ENCODE measurements at regions not wholly inside any gene's neighbourhood (a gene's known extent, or its start where the extent isn't known, plus 50 kb on each side); places are given as distances from the start of the nearest gene placed in this dataset.

DNA sequence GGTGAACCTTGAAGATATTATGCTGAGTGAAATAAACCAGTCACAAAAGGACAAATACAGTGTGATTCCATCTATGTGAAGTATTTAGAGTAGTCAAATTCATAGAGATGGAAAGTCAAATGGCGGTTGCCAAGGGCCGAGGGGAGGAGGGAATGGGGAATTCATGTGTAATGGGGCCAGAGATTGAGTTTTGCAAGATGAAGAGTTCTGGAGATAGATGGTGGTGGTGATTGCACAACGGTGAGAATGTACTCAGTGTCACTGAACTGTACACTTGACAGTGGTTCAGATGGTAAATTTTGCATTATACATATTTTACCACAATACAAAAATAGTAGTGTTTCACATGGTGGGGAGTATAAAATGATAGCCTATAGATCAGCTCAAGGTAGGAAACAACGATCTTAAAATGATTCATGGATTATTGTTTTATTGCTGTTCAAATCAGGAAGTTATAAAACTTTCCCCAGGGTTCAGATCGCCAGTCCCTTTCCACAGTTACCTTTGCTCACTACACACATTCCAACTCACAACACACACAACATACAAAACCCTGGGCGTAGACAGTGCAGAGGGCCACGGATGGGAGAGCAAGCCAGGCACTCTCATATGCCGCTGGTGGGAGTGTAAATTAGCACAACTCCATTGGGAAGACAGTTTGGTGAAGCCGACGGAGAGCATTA is 219.9 kb downstream of the ZIC5 start:
- DNase-seq (ENCODE audit: low read depth in 4 of 6, low spot score in 6 of 6), result no peak
- 82% methylated on average over 7 of the region's 10 CpGs for WGBS (ENCODE audit: insufficient coverage)
- no peaks in the 10 kb centered on the region for H3K9me3 ChIP-seq (ENCODE audit: control insufficient read depth, insufficient read depth, low read length)
- H3K27me3 ChIP-seq (ENCODE audit: control insufficient read depth, insufficient read depth, low read length), result peaks cover 6% of the 10 kb centered on the region
- no peaks in the 10 kb centered on the region for H3K36me3 ChIP-seq (ENCODE audit: control insufficient read depth, insufficient read depth, low read length)
- no peak overlapping the region for H3K4me3 ChIP-seq (ENCODE audit: low read depth, low read length)
- H3K27ac ChIP-seq (ENCODE audit: low read depth, low read length), result no peak overlapping the region
- peaks cover 13% of the 10 kb centered on the region for H3K4me1 ChIP-seq (ENCODE audit: control insufficient read depth, insufficient read depth, low read length)

DNA sequence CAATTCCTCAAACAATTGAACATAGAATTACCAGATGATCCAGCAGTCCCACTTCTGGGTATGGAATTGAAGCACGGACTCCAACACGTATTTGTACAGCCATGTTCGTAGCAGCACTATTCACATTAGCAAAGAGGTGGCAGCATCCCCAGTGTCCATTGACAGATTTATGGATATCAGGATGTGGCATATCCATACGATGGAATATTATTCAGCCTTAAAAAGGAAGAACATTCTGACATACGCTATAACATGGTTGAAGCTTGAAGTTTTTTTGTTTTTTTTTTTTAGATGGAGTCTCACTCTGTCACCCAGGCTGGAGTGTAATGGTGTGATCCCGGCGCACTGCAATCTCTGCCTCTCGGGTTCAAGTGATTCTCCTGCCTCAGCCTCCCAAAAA is 220.6 kb downstream of the ZIC5 start:
- no peaks in the 10 kb centered on the region for H3K9me3 ChIP-seq (ENCODE audit: control insufficient read depth, insufficient read depth, low read length)
- 96% methylated on average over 7 of the region's 8 CpGs for WGBS (ENCODE audit: insufficient coverage)

DNA sequence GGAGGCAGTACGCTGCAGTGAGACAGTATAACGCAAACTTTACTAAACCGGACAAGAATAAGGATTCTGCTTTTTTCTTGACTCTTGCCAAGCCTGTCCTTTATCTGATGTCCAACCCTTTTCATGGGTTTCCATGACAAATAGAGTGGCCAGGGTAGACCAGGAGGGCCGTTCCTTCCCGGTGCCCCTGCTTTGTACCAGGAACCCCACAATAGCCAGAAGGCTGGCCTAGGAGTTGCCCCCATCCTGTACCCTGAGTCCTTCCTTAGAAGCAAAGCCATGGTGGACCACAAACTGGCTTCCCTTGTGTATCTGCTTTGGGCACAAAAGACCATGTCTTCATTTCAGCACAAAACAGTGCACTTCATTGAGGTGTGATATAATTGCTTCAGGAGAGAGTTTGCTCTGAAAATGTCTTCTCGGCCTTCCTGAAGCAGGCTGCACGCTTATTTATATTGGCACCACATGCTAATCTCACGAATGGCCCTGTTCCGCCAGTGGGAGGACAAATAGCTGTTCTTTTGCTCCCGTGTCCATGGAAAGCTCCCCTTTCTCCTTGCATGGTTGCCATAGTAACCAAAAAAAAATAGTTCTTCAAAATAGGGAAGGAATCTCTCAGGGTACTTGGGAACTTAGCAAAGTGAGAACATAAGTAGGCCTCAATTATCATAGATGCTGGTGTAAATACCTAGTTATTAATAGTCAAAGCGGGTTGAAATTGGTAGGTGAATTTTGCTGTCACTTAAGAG is 222.1 kb downstream of the ZIC5 start:
- Histone ChIP-seq H3K27me3 (ENCODE audit: control insufficient read depth, insufficient read depth, low read length) (peaks cover 9% of the 10 kb centered on the region), H3K4me3 (ENCODE audit: low read depth, low read length) (no peak overlapping the region), H3K4me1 (ENCODE audit: control insufficient read depth, insufficient read depth, low read length) (peaks cover 13% of the 10 kb centered on the region), H3K27ac (ENCODE audit: low read depth, low read length) (no peak overlapping the region), H3K36me3 (ENCODE audit: control insufficient read depth, insufficient read depth, low read length) (no peaks in the 10 kb centered on the region), H3K9me3 (ENCODE audit: control insufficient read depth, insufficient read depth, low read length) (no peaks in the 10 kb centered on the region)
- 39% methylated on average over 6 of the region's 11 CpGs for WGBS (ENCODE audit: insufficient coverage)
- DNase-seq (ENCODE audit: low read depth in 4 of 6, low spot score in 6 of 6), result peak in 4 of 6 donors; percentile 35 to 85 (median 55)

More for the DNA sequence above, 220.6 kb downstream of the ZIC5 start:
- DNase-seq (ENCODE audit: low read depth in 4 of 6, low spot score in 6 of 6), result no peak
- H3K27ac ChIP-seq (ENCODE audit: low read depth, low read length), result no peak overlapping the region
- no peaks in the 10 kb centered on the region for H3K36me3 ChIP-seq (ENCODE audit: control insufficient read depth, insufficient read depth, low read length)
- H3K4me1 ChIP-seq (ENCODE audit: control insufficient read depth, insufficient read depth, low read length), result peaks cover 13% of the 10 kb centered on the region
- H3K4me3 ChIP-seq (ENCODE audit: low read depth, low read length), result no peak overlapping the region
- peaks cover 6% of the 10 kb centered on the region for H3K27me3 ChIP-seq (ENCODE audit: control insufficient read depth, insufficient read depth, low read length)

DNA sequence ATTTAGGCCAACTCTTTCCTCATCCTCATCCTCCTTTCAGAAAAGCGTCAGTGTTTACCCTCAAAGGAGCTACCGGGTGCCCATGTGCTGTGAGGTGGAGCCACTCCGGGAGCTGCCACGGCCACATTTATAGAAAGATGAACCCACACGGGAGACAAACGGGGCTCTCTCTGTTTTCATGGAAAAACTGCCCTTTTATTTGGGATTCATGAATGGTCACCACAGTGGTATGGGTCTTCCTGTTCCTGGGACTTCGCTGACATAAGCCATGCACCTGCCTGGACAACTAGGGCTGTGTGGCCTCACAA is 224.2 kb downstream of the ZIC5 start:
- Histone ChIP-seq H3K9me3 (ENCODE audit: control insufficient read depth, insufficient read depth, low read length) (no peaks in the 10 kb centered on the region), H3K4me1 (ENCODE audit: control insufficient read depth, insufficient read depth, low read length) (peaks cover 13% of the 10 kb centered on the region), H3K36me3 (ENCODE audit: control insufficient read depth, insufficient read depth, low read length) (no peaks in the 10 kb centered on the region), H3K27ac (ENCODE audit: low read depth, low read length) (no peak overlapping the region), H3K27me3 (ENCODE audit: control insufficient read depth, insufficient read depth, low read length) (peaks cover 12% of the 10 kb centered on the region), H3K4me3 (ENCODE audit: low read depth, low read length) (no peak overlapping the region)
- DNase-seq (ENCODE audit: low read depth in 4 of 6, low spot score in 6 of 6), result no peak
- WGBS (ENCODE audit: insufficient coverage), result 48% methylated on average over 5 of the region's 7 CpGs

DNA sequence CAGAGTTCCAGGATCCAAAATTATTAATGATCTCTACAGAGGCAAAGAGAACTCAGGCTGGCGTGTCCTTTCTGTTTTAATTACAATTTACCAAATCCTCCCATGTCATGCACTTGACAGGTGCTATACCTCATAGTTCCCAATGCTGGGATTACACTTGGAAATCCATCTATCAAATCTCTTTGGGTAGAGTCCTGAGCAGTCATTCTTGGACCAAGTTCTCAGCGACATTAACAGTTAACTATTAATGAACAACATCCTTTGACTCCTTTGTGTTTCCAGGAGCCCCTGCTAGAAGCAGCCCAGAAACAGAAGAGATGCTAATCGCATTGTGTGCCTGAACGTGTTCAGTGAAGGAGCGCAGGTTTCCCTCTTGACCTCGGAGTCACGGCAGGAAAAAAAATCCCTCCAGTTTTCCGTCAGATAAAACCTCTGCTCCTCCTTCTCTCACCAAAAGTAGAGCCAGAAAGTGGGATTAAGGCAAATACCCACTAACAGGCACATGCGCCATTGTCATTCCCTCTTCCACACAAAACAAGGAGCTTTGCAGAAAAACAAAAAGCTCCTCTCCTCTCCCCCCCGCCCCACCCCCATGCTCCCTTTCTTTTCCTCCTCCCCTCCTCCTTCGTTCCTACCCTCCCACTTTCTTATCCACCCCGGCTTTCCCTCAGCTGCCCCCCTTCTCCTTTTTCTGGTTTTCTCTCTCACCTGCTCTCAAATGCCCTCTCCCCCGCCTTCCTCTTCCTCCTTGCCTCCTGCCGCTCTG is 224.7 kb downstream of the ZIC5 start:
- no peak overlapping the region for H3K27ac ChIP-seq (ENCODE audit: low read depth, low read length)
- H3K4me3 ChIP-seq (ENCODE audit: low read depth, low read length), result no peak overlapping the region

DNA sequence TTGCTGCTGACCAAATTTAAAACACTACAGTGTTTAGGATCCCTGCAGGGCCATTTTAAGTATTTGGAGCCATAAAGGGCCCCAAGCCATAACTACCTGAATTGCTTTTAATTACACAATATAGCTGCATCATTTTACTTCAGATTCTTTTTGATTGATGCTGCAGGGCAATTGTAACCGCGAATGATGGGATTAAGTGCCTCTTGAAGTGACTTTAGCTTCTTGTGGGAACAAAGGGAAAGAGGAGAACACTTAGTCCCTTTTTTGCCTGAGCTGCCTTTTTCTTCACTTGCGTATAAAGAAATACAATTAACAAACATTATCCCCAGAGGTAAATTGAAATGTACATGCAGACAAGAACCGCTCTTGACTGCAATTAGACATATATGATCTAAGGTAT is 228.5 kb downstream of the ZIC5 start:
- H3K4me3 ChIP-seq (ENCODE audit: low read depth, low read length), result no peak overlapping the region

More for the DNA sequence above, 224.7 kb downstream of the ZIC5 start:
- Histone ChIP-seq H3K4me1 (ENCODE audit: control insufficient read depth, insufficient read depth, low read length) (peaks cover 13% of the 10 kb centered on the region), H3K27me3 (ENCODE audit: control insufficient read depth, insufficient read depth, low read length) (peaks cover 12% of the 10 kb centered on the region), H3K9me3 (ENCODE audit: control insufficient read depth, insufficient read depth, low read length) (no peaks in the 10 kb centered on the region), H3K36me3 (ENCODE audit: control insufficient read depth, insufficient read depth, low read length) (no peaks in the 10 kb centered on the region)
- no peak for DNase-seq (ENCODE audit: low read depth in 4 of 6, low spot score in 6 of 6)
- WGBS (ENCODE audit: insufficient coverage), result 24% methylated on average over 8 of the region's 14 CpGs

DNA sequence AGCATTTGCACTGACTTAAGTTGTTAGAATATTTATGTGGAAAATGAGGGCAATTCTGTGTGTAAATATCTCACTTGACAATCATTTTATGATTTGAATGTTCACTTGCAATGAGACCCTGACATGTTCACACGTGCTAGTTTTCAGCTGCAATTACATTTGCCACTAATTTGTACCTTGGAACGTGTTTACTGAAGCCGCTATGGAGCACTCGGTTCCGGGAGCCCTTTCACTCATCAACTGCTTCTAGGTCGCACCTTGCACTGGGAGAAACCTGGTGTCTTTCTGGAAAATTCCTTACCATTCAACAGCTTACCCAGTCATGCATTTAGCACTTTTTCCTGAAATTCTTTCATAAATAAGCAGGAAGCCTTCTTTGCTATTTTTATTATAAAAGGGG is 229.6 kb downstream of the ZIC5 start:
- H3K27ac ChIP-seq (ENCODE audit: low read depth, low read length), result no peak overlapping the region

More for the DNA sequence above, 228.5 kb downstream of the ZIC5 start:
- peak in 1 of 6 donors; percentile 64 for DNase-seq (ENCODE audit: low read depth in 4 of 6, low spot score in 6 of 6)
- WGBS (ENCODE audit: insufficient coverage), result no CpG with 5 or more reads among the region's 4 CpGs
- Histone ChIP-seq H3K4me1 (ENCODE audit: control insufficient read depth, insufficient read depth, low read length) (peaks cover 5% of the 10 kb centered on the region), H3K36me3 (ENCODE audit: control insufficient read depth, insufficient read depth, low read length) (no peaks in the 10 kb centered on the region), H3K27me3 (ENCODE audit: control insufficient read depth, insufficient read depth, low read length) (peaks cover 20% of the 10 kb centered on the region), H3K27ac (ENCODE audit: low read depth, low read length) (no peak overlapping the region), H3K9me3 (ENCODE audit: control insufficient read depth, insufficient read depth, low read length) (no peaks in the 10 kb centered on the region)

DNA sequence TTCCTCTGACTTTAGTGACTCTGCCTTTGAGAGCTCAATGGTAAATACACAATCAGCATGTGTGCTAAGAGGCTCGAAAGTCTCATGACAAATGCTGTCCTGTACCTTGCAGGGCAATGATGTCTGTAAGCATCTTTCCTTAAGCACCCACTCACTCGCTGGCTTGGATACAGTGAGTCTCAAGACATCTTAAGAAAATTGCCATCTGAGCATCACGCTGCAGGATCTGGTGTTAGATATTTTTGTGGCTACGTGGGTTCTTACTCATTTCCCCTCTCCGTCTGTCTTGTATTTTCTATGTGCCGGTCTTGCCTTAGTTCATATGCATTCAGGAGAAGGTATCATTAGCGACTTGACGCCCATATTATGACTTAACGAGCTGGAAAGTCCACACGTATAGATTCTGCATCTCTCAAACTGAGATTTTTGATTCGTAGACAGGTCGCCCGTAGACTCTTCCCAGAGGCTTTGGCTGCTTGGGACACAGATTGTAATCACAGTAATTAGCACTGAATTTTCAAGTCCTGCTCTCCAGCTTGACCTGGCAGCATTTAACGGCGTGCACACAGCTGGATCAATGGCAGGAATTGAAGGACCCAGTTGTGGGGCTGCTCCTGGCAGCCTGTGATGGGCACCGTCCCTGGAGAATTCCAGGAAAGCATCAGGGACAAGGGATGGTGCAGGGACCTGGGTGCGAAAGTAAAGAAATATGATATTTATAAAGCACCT is 231.2 kb downstream of the ZIC5 start:
- Histone ChIP-seq H3K4me3 (ENCODE audit: low read depth, low read length) (no peak overlapping the region), H3K9me3 (ENCODE audit: control insufficient read depth, insufficient read depth, low read length) (no peaks in the 10 kb centered on the region), H3K4me1 (ENCODE audit: control insufficient read depth, insufficient read depth, low read length) (no peaks in the 10 kb centered on the region), H3K27ac (ENCODE audit: low read depth, low read length) (no peak overlapping the region), H3K27me3 (ENCODE audit: control insufficient read depth, insufficient read depth, low read length) (peaks cover 14% of the 10 kb centered on the region), H3K36me3 (ENCODE audit: control insufficient read depth, insufficient read depth, low read length) (no peaks in the 10 kb centered on the region)
- no peak for DNase-seq (ENCODE audit: low read depth in 4 of 6, low spot score in 6 of 6)
- WGBS (ENCODE audit: insufficient coverage), result 65% methylated on average over 13 of the region's 17 CpGs

More for the DNA sequence above, 229.6 kb downstream of the ZIC5 start:
- no peaks in the 10 kb centered on the region for H3K9me3 ChIP-seq (ENCODE audit: control insufficient read depth, insufficient read depth, low read length)
- 52% methylated on average over 5 of the region's 6 CpGs for WGBS (ENCODE audit: insufficient coverage)
- peaks cover 16% of the 10 kb centered on the region for H3K27me3 ChIP-seq (ENCODE audit: control insufficient read depth, insufficient read depth, low read length)
- H3K4me3 ChIP-seq (ENCODE audit: low read depth, low read length), result no peak overlapping the region
- H3K36me3 ChIP-seq (ENCODE audit: control insufficient read depth, insufficient read depth, low read length), result no peaks in the 10 kb centered on the region
- DNase-seq (ENCODE audit: low read depth in 4 of 6, low spot score in 6 of 6), result no peak
- H3K4me1 ChIP-seq (ENCODE audit: control insufficient read depth, insufficient read depth, low read length), result peaks cover 2% of the 10 kb centered on the region

DNA sequence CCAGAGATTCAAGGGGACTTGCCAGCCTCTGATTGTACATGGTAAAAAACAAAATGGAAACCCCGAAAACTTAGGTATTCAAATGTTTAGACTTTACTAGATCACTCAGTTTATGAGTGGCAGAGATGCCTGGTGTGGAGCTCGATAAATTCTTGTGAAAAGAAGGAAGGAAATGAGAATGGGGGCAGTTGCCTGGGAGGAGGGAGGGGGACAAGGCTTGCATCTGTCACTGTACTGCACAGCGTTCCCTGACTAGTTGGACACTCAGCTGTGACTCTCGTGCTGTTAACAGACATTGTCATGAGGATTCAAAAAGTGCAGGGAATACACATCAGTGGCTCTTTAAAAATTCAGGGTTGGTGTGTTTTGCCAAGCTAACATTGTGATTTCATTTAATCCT is 232.9 kb downstream of the ZIC5 start:
- Histone ChIP-seq H3K36me3 (ENCODE audit: control insufficient read depth, insufficient read depth, low read length) (no peaks in the 10 kb centered on the region), H3K27ac (ENCODE audit: low read depth, low read length) (no peak overlapping the region)
- no peak for DNase-seq (ENCODE audit: low read depth in 4 of 6, low spot score in 6 of 6)

More for the DNA sequence above, 232.9 kb downstream of the ZIC5 start:
- Histone ChIP-seq H3K27me3 (ENCODE audit: control insufficient read depth, insufficient read depth, low read length) (peaks cover 11% of the 10 kb centered on the region), H3K4me1 (ENCODE audit: control insufficient read depth, insufficient read depth, low read length) (no peaks in the 10 kb centered on the region), H3K4me3 (ENCODE audit: low read depth, low read length) (no peak overlapping the region), H3K9me3 (ENCODE audit: control insufficient read depth, insufficient read depth, low read length) (no peaks in the 10 kb centered on the region)
- WGBS (ENCODE audit: insufficient coverage), result 69% methylated on average over 3 of the region's 4 CpGs

Data from spinal cord (tissue), 9 donors.